SK-N-SH (cell line): ENCODE measurements at regions not wholly inside any gene's neighbourhood (a gene's known extent, or its start where the extent isn't known, plus 50 kb on each side); places are given as distances from the start of the nearest gene placed in this dataset.

Experiments
- CTCF ChIP-seq: fragments of 200-600 bp; sonication (generic); IDR thresholded peaks from 2 replicates; pipeline ENCODE4 v1.6.1; 2017; ENCODE audit warnings: antibody characterized with exemption, mild to moderate bottlenecking, moderate library complexity
- GABPA ChIP-seq: IDR thresholded peaks from 2 replicates; pipeline ENCODE4 v1.4.0; 2012; ENCODE audit warnings: low read depth, mild to moderate bottlenecking
- MAX ChIP-seq: IDR thresholded peaks from 2 replicates; pipeline ENCODE4 v1.4.0; 2012; ENCODE audit warnings: low read depth
- POLR2AphosphoS5 ChIP-seq: IDR thresholded peaks from 2 replicates; pipeline ENCODE4 v1.6.1; 2012; ENCODE audit warnings: low read depth, low read length
- RCOR1 ChIP-seq: fragments of 150-350 bp; IDR thresholded peaks from 2 replicates; pipeline ENCODE4 v1.6.1; 2017; ENCODE audit warnings: antibody characterized with exemption, low read length
- REST ChIP-seq: IDR thresholded peaks from 2 replicates; pipeline ENCODE4 v1.6.1; 2012; ENCODE audit warnings: mild to moderate bottlenecking, low read depth, low read length, moderate library complexity
- YY1 ChIP-seq: IDR thresholded peaks from 2 replicates; pipeline ENCODE4 v1.4.0; 2012; ENCODE audit warnings: low read depth, mild to moderate bottlenecking

- TF ChIP-seq POLR2AphosphoS5 (no peak), CTCF (no peak), RCOR1 (no peak), YY1 (no peak), GABPA (no peak), MAX (no peak), REST (no peak)
These were observed 139.9 kb upstream of the CDH7 start for GRCh38 chr18:65610939-65611338.
